HEK293 (cell line): ENCODE measurements at regions not wholly inside any gene's neighbourhood (a gene's known extent, or its start where the extent isn't known, plus 50 kb on each side); places are given as distances from the start of the nearest gene placed in this dataset.

ENCODE experiments used
- CTCF ChIA-PET: fragments of 350-600 bp; formaldehyde crosslinking; extraction: SDS; loops from one replicate; lab custom pipeline; 2021; ENCODE audit warnings: antibody characterized with exemption; lab: Yijun Ruan, JAX
- POLR2A ChIA-PET: fragments of 300-600 bp; formaldehyde crosslinking; extraction: SDS; loops from one replicate; lab custom pipeline; 2020; ENCODE audit warnings: antibody characterized with exemption, inconsistent platforms; lab: Yijun Ruan, JAX
- H3K27ac ChIP-seq: fragments of 200-500 bp; sonication (Bioruptor generic); 2 replicates; pipeline ENCODE4 v1.5.1; 2014; ENCODE audit warnings: low read depth, low read length, control low read depth, inconsistent platforms; ENCODE audit errors: extremely low read depth
- H3K36me3 ChIP-seq, 2 experiments: fragments of 200-500 bp in 1 of 2; sonication (Bioruptor generic) in 1 of 2; 1 replicate in 1 of 2; 2 replicates in 1 of 2; pipeline ENCODE4 v1.5.1; 2014 to 2017; ENCODE audit warnings: inconsistent platforms in 2 of 2, low read length in 2 of 2; ENCODE audit not compliant: control insufficient read depth in 2 of 2, insufficient read depth in 1 of 2
- H3K4me1 ChIP-seq: fragments of 200-500 bp; sonication (Bioruptor generic); 2 replicates; pipeline ENCODE4 v1.5.1; 2014; ENCODE audit warnings: mild to moderate bottlenecking, low read length, inconsistent platforms; ENCODE audit not compliant: control insufficient read depth, insufficient read depth
- H3K4me3 ChIP-seq: 2 replicates; pipeline ENCODE4 v1.5.1; 2011; ENCODE audit warnings: low read depth, mild to moderate bottlenecking, control low read depth, low read length, moderate library complexity
- H3K9me3 ChIP-seq: fragments of 200-500 bp; sonication (Bioruptor generic); 2 replicates; pipeline ENCODE4 v1.5.1; 2014; ENCODE audit warnings: low read depth, low read length, inconsistent platforms; ENCODE audit not compliant: control insufficient read depth, insufficient read depth
- ATF2 ChIP-seq: fragments of 450-650 bp; formaldehyde crosslinking; IDR thresholded peaks from 2 replicates; pipeline ENCODE4 v1.5.1; 2016; ENCODE audit warnings: missing biosample characterization, missing genetic modification characterization, low read depth
- EGR2 ChIP-seq: fragments of 450-650 bp; formaldehyde crosslinking; IDR thresholded peaks from 2 replicates; pipeline ENCODE4 v1.5.1; 2016; ENCODE audit warnings: low read depth, missing biosample characterization, missing genetic modification characterization
- ZBTB6 ChIP-seq: fragments of 450-650 bp; formaldehyde crosslinking; IDR thresholded peaks from 2 replicates; pipeline ENCODE4 v1.5.1; 2017; ENCODE audit warnings: missing biosample characterization, missing genetic modification characterization
- ZIC2 ChIP-seq: fragments of 450-650 bp; formaldehyde crosslinking; IDR thresholded peaks from 2 replicates; pipeline ENCODE4 v1.5.1; 2016; ENCODE audit warnings: missing biosample characterization, missing genetic modification characterization
- ZNF114 ChIP-seq: fragments of 450-650 bp; formaldehyde crosslinking; IDR thresholded peaks from 2 replicates; pipeline ENCODE4 v1.5.0; 2017; ENCODE audit warnings: missing biosample characterization, missing genetic modification characterization
- ZNF146 ChIP-seq: fragments of 450-650 bp; formaldehyde crosslinking; IDR thresholded peaks from 2 replicates; pipeline ENCODE4 v1.5.1; 2016; ENCODE audit warnings: missing biosample characterization, missing genetic modification characterization
- ZNF202 ChIP-seq: fragments of 450-650 bp; formaldehyde crosslinking; IDR thresholded peaks from 2 replicates; pipeline ENCODE4 v1.5.1; 2016; ENCODE audit warnings: missing biosample characterization, missing genetic modification characterization, borderline replicate concordance
- ZNF214 ChIP-seq: fragments of 450-650 bp; formaldehyde crosslinking; IDR thresholded peaks from 2 replicates; pipeline ENCODE4 v1.5.1; 2017; ENCODE audit warnings: missing biosample characterization, mild to moderate bottlenecking, missing genetic modification characterization, borderline replicate concordance
- ZNF292 ChIP-seq: fragments of 450-650 bp; formaldehyde crosslinking; IDR thresholded peaks from 2 replicates; pipeline ENCODE4 v1.5.1; 2016; ENCODE audit warnings: low read depth, missing biosample characterization, missing genetic modification characterization, borderline replicate concordance
- ZNF302 ChIP-seq: fragments of 450-650 bp; formaldehyde crosslinking; IDR thresholded peaks from 2 replicates; pipeline ENCODE4 v1.5.1; 2016; ENCODE audit warnings: missing biosample characterization, missing genetic modification characterization, low read depth
- ZNF514 ChIP-seq: fragments of 450-650 bp; formaldehyde crosslinking; IDR thresholded peaks from 2 replicates; pipeline ENCODE4 v1.5.1; 2016; ENCODE audit warnings: missing biosample characterization, missing genetic modification characterization
- ZNF549 ChIP-seq: fragments of 450-650 bp; IDR thresholded peaks from 2 replicates; pipeline ENCODE4 v1.5.1; 2018; ENCODE audit warnings: missing biosample characterization, missing genetic modification characterization, mild to moderate bottlenecking, inconsistent platforms, moderate library complexity
- ZNF639 ChIP-seq: fragments of 450-650 bp; formaldehyde crosslinking; IDR thresholded peaks from 2 replicates; pipeline ENCODE4 v1.5.1; 2016; ENCODE audit warnings: missing biosample characterization, missing genetic modification characterization
- ZNF677 ChIP-seq: fragments of 450-650 bp; IDR thresholded peaks from 2 replicates; pipeline ENCODE4 v1.5.0; 2018; ENCODE audit warnings: missing biosample characterization, mild to moderate bottlenecking, missing genetic modification characterization, moderate library complexity
- ZNF830 ChIP-seq: fragments of 450-650 bp; IDR thresholded peaks from 2 replicates; pipeline ENCODE4 v1.5.0; 2018; ENCODE audit warnings: missing biosample characterization, missing genetic modification characterization, low read depth, mild to moderate bottlenecking, moderate library complexity
- ZNF843 ChIP-seq: fragments of 450-650 bp; formaldehyde crosslinking; IDR thresholded peaks from 2 replicates; pipeline ENCODE4 v1.5.1; 2016; ENCODE audit warnings: missing biosample characterization, missing genetic modification characterization
- TF ChIP-seq, protein P1 (sequence below): fragments of 450-650 bp; formaldehyde crosslinking; IDR thresholded peaks from 2 replicates; pipeline ENCODE4 v1.5.1; 2016; ENCODE audit warnings: missing biosample characterization, missing genetic modification characterization
- TF ChIP-seq, protein P2 (sequence below): fragments of 450-650 bp; IDR thresholded peaks from 2 replicates; pipeline ENCODE4 v1.5.1; 2018; ENCODE audit warnings: missing biosample characterization, missing genetic modification characterization

DNA sequence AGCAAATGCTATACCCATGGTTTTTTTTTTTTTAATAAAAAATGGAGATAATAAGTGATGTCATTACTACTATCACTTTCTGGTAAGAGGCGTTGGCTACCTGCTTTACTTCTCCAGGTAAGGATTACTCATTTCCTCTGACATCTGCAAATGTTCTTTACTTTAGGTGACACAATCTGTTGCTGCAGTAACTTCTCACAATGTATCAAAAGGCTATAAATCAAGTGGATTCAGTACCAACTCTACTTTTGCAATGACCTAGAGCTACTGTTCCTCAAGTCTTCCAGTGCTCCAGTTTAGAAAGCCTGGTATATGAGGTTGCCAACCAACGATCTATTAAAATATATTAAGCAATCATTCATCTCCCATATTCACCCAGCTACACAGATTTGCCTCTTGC is 129.1 kb downstream of the PLK2 start:
- no peak overlapping the region for H3K4me3 ChIP-seq
- TF ChIP-seq ATF2 (tag by site-specific recombination): 0 out of 2 replicates have a peak, but pooled peaks have one; percentile 12
- TF ChIP-seq ZNF202 (tag by site-specific recombination): no peak
- H3K27ac ChIP-seq: no peak overlapping the region
- H3K36me3 ChIP-seq: no peaks in the 10 kb centered on the region
- H3K9me3 ChIP-seq: no peaks in the 10 kb centered on the region
- H3K4me1 ChIP-seq: no peaks in the 10 kb centered on the region
- ChIA-PET POLR2A (no interaction called here), CTCF (no interaction called here)

- TF ChIP-seq ZNF549 (tag by site-specific recombination) (no peak), EGR2 (tag by site-specific recombination) (no peak), ZNF214 (no peak), ZNF202 (tag by site-specific recombination) (no peak), ZBTB6 (no peak), ZNF292 (no peak), ZNF843 (tag by site-specific recombination) (no peak), ZNF114 (tag by site-specific recombination) (no peak), ZNF302 (tag by site-specific recombination) (no peak), ZNF514 (tag by site-specific recombination) (no peak), ZNF677 (tag by site-specific recombination) (no peak), ZNF830 (tag by site-specific recombination) (no peak), ZIC2 (tag by site-specific recombination) (no peak), ZNF639 (no peak), ZNF146 (no peak)
- TF ChIP-seq, protein P1, sequence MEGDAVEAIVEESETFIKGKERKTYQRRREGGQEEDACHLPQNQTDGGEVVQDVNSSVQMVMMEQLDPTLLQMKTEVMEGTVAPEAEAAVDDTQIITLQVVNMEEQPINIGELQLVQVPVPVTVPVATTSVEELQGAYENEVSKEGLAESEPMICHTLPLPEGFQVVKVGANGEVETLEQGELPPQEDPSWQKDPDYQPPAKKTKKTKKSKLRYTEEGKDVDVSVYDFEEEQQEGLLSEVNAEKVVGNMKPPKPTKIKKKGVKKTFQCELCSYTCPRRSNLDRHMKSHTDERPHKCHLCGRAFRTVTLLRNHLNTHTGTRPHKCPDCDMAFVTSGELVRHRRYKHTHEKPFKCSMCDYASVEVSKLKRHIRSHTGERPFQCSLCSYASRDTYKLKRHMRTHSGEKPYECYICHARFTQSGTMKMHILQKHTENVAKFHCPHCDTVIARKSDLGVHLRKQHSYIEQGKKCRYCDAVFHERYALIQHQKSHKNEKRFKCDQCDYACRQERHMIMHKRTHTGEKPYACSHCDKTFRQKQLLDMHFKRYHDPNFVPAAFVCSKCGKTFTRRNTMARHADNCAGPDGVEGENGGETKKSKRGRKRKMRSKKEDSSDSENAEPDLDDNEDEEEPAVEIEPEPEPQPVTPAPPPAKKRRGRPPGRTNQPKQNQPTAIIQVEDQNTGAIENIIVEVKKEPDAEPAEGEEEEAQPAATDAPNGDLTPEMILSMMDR (tag by site-specific recombination): no peak
- TF ChIP-seq, protein P2, sequence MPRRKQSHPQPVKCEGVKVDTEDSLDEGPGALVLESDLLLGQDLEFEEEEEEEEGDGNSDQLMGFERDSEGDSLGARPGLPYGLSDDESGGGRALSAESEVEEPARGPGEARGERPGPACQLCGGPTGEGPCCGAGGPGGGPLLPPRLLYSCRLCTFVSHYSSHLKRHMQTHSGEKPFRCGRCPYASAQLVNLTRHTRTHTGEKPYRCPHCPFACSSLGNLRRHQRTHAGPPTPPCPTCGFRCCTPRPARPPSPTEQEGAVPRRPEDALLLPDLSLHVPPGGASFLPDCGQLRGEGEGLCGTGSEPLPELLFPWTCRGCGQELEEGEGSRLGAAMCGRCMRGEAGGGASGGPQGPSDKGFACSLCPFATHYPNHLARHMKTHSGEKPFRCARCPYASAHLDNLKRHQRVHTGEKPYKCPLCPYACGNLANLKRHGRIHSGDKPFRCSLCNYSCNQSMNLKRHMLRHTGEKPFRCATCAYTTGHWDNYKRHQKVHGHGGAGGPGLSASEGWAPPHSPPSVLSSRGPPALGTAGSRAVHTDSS (tag by site-specific recombination): no peak
- H3K9me3 ChIP-seq: no peaks in the 10 kb centered on the region
- H3K27ac ChIP-seq: no peak overlapping the region
- H3K4me3 ChIP-seq: no peak overlapping the region
- H3K4me1 ChIP-seq: no peaks in the 10 kb centered on the region
- CTCF ChIA-PET: interaction anchor here (0.6 to 0.7 kb wide), 2 partner anchors 83 to 747 kb away, joined by 3 read pairs; no protein-coding TSS in a partner anchor
- no peaks in the 10 kb centered on the region for H3K36me3 ChIP-seq
- POLR2A ChIA-PET: no interaction called here
Observed at GRCh38 chr5:58327289-58327688, 132.6 kb downstream of the PLK2 start.
